ENCODE measurements at regions not wholly inside any gene's neighbourhood (a gene's known extent, or its start where the extent isn't known, plus 50 kb on each side); places are given as distances from the start of the nearest gene placed in this dataset.

DNA sequence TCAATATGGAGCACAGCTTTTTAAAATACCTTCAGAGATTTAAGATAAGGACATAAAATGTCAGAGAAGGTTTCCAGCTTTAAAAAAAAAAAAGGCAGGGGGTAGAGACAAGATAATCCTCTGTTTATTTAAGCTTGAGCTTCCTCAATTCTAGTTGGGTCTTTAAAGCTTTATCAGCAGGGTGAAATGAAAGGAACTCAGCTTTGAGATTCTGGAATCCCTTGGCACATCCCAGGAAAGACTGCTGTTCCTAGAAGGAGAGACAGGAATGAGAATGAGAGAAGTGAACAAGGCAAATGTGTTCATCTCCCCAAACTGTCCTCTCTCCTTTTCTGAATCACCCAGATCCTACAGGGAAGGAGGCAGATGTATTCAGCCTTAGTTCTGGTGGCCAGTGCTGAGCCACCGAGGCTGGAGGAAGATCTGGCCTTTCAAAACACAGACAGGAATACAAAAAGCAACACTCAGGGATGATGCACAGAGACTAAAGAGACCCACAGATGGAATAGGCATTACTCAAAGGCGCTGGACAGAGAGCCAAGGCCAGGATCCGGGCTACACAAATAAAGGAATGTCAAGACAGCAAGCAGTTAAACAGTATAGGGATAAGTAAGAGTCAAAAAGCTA, 385.8 kb upstream of the DUSP10 start:
- TF ChIP-seq, protein P1, sequence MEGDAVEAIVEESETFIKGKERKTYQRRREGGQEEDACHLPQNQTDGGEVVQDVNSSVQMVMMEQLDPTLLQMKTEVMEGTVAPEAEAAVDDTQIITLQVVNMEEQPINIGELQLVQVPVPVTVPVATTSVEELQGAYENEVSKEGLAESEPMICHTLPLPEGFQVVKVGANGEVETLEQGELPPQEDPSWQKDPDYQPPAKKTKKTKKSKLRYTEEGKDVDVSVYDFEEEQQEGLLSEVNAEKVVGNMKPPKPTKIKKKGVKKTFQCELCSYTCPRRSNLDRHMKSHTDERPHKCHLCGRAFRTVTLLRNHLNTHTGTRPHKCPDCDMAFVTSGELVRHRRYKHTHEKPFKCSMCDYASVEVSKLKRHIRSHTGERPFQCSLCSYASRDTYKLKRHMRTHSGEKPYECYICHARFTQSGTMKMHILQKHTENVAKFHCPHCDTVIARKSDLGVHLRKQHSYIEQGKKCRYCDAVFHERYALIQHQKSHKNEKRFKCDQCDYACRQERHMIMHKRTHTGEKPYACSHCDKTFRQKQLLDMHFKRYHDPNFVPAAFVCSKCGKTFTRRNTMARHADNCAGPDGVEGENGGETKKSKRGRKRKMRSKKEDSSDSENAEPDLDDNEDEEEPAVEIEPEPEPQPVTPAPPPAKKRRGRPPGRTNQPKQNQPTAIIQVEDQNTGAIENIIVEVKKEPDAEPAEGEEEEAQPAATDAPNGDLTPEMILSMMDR (IDR thresholded peaks at IDR 0.05; ENCODE audit: borderline replicate concordance, control extremely low read depth, extremely low read depth, insufficient read depth, missing control alignments): no peak
- no peak for DNase-seq (ENCODE audit: low spot score)
- in situ Hi-C loops (cut with MboI; ENCODE audit: low sequenced_read_pairs, unreplicated experiment): no loop called here

- in situ Hi-C loops (cut with MboI; ENCODE audit: low sequenced_read_pairs, unreplicated experiment): no loop called here
- TF ChIP-seq, protein P1 (IDR thresholded peaks at IDR 0.05; ENCODE audit: borderline replicate concordance, control extremely low read depth, extremely low read depth, insufficient read depth, missing control alignments): no peak
These were observed 385.2 kb upstream of the DUSP10 start for GRCh38 chr1:222127096-222127495.

GRCh38 chr1:222126052-222126451, 384.2 kb upstream of the DUSP10 start:
- in situ Hi-C loops (cut with MboI; ENCODE audit: low sequenced_read_pairs, unreplicated experiment): no loop called here
- no peak for DNase-seq (ENCODE audit: low spot score)
- TF ChIP-seq, protein P1 (IDR thresholded peaks at IDR 0.05; ENCODE audit: borderline replicate concordance, control extremely low read depth, extremely low read depth, insufficient read depth, missing control alignments): no peak

More at GRCh38 chr1:222127096-222127495, 385.2 kb upstream of the DUSP10 start:
- no peak for DNase-seq (ENCODE audit: low spot score)

DNA sequence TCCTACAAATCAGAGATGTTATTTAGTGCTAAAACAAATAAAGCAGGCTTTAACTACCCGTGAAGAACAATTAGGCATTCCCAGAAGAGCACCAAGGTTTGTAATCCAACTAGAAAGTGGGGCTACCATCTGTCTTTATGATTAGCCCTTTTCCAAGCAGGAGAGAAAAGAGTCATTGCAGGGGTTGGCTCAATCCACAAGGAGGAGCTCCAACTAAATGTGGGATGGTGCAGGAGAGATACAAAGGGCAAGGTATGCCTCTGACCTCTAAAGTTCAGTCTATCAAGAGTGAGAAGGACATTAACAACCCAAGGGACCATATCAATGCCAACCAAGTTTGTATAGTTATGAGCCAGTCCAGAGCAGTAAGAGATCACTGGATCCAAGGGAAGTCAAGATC, 382.7 kb upstream of the DUSP10 start:
- in situ Hi-C loops (cut with MboI; ENCODE audit: low sequenced_read_pairs, unreplicated experiment): no loop called here
- TF ChIP-seq, protein P1 (IDR thresholded peaks at IDR 0.05; ENCODE audit: borderline replicate concordance, control extremely low read depth, extremely low read depth, insufficient read depth, missing control alignments): no peak
- no peak for DNase-seq (ENCODE audit: low spot score)

DNA sequence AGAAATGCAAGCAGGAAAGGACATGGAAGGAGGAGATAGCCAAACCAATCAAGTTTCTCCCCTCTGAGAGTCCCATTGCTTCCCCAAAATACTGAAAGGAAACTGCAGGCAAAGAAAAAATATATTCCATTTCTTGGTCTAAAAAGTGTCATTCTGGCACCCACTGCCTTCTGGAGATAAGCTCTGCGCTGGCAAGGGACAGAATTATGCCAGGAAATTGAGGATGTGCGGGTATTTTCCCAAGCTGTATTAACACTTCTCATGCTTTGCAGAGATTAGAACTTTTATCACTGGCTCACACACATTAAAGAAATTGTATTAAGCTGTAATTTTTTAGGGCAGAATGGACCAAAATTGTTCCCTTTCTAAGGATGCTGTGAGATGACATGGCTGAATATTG, 381.2 kb upstream of the DUSP10 start:
- in situ Hi-C loops (cut with MboI; ENCODE audit: low sequenced_read_pairs, unreplicated experiment): no loop called here
- TF ChIP-seq, protein P1 (IDR thresholded peaks at IDR 0.05; ENCODE audit: borderline replicate concordance, control extremely low read depth, extremely low read depth, insufficient read depth, missing control alignments): no peak
- DNase-seq (ENCODE audit: low spot score): no peak

GRCh38 chr1:222117809-222118208, 375.9 kb upstream of the DUSP10 start:
- DNase-seq (ENCODE audit: low spot score): no peak
- in situ Hi-C loops (cut with MboI; ENCODE audit: low sequenced_read_pairs, unreplicated experiment): no loop called here
- TF ChIP-seq, protein P1 (IDR thresholded peaks at IDR 0.05; ENCODE audit: borderline replicate concordance, control extremely low read depth, extremely low read depth, insufficient read depth, missing control alignments): no peak

Measured in GM13976 (cell line).